ENCODE measurements at regions not wholly inside any gene's neighbourhood (a gene's known extent, or its start where the extent isn't known, plus 50 kb on each side); places are given as distances from the start of the nearest gene placed in this dataset.

DNA sequence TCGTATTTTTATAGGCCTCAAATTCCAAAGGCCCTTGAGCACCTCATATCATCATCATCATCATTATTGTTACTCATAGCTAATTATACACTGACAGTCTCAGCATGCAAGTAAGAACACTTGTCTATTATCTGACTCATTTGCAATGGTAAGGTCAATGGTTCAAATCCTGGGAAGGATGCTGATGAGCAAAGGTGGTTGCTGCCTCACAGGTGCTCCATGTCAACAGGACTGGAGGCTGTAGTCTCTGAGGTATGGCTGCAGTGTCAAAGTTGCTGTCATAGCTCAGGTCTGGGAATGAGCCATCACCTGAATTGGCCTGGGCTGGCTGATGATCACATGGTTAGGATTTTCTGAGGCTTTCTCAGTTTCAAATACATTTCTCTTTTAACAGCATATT is 379.3 kb downstream of the BCL11A start:
- in situ Hi-C loops (cut with HindIII; ENCODE audit: low pct_unique_long_range_greater_than_20kb, low sequenced_read_pairs) (no loop called here), intact Hi-C loops (cut with micrococcal nuclease; ENCODE audit: unreplicated experiment) (no loop called here)
- BruUV-seq (replicated peaks), result no TSS peak
- DNase-seq (ENCODE audit: low read depth, low spot score) (no peak), ATAC-seq (no peak)
- no peaks in the 10 kb centered on the region for H3K9me3 ChIP-seq (ENCODE audit: control insufficient read depth, insufficient read depth, low read depth, low read length)
- ChIA-PET CTCF (no interaction called here), POLR2A (no interaction called here)
- no peaks in the 10 kb centered on the region for H3K27me3 ChIP-seq (ENCODE audit: control insufficient read depth, insufficient read depth, low read length)
- no peaks in the 10 kb centered on the region; the same call in 1 of the 2 replicates for H3K36me3 ChIP-seq (ENCODE audit: control insufficient read depth, insufficient read depth, low read length)
- H3K4me3 ChIP-seq (ENCODE audit: low read depth in 2 of 2, low read length in 2 of 2), result no peak overlapping the region
- no peak for TF ChIP-seq CTCF (IDR thresholded peaks at IDR 0.05)
- TF ChIP-seq TCF7L2 (IDR thresholded peaks at IDR 0.05; ENCODE audit: low read depth, low read length), result no peak
- TF ChIP-seq, protein P1, sequence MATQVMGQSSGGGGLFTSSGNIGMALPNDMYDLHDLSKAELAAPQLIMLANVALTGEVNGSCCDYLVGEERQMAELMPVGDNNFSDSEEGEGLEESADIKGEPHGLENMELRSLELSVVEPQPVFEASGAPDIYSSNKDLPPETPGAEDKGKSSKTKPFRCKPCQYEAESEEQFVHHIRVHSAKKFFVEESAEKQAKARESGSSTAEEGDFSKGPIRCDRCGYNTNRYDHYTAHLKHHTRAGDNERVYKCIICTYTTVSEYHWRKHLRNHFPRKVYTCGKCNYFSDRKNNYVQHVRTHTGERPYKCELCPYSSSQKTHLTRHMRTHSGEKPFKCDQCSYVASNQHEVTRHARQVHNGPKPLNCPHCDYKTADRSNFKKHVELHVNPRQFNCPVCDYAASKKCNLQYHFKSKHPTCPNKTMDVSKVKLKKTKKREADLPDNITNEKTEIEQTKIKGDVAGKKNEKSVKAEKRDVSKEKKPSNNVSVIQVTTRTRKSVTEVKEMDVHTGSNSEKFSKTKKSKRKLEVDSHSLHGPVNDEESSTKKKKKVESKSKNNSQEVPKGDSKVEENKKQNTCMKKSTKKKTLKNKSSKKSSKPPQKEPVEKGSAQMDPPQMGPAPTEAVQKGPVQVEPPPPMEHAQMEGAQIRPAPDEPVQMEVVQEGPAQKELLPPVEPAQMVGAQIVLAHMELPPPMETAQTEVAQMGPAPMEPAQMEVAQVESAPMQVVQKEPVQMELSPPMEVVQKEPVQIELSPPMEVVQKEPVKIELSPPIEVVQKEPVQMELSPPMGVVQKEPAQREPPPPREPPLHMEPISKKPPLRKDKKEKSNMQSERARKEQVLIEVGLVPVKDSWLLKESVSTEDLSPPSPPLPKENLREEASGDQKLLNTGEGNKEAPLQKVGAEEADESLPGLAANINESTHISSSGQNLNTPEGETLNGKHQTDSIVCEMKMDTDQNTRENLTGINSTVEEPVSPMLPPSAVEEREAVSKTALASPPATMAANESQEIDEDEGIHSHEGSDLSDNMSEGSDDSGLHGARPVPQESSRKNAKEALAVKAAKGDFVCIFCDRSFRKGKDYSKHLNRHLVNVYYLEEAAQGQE (IDR thresholded peaks at IDR 0.05; ENCODE audit: insufficient read depth in 1 of 2, low read depth in 2 of 2, low read length in 1 of 2), result no peak
- TF ChIP-seq POLR2AphosphoS5 (IDR thresholded peaks at IDR 0.05; ENCODE audit: low read depth, low read length), result no peak
- no peak for TF ChIP-seq SIN3A (IDR thresholded peaks at IDR 0.05; ENCODE audit: borderline replicate concordance, insufficient read depth, low read depth, low read length)
- no peaks in the 10 kb centered on the region for H3K4me1 ChIP-seq (ENCODE audit: control insufficient read depth, insufficient read depth, low read length)
- no peak overlapping the region for H3K27ac ChIP-seq (ENCODE audit: low read length)

GRCh38 chr2:60172801-60173200 is 380.7 kb downstream of the BCL11A start:
- no peak overlapping the region for H3K4me3 ChIP-seq (ENCODE audit: low read depth in 2 of 2, low read length in 2 of 2)
- TF ChIP-seq CTCF (IDR thresholded peaks at IDR 0.05), result no peak
- TF ChIP-seq, protein P1 (IDR thresholded peaks at IDR 0.05; ENCODE audit: insufficient read depth in 1 of 2, low read depth in 2 of 2, low read length in 1 of 2), result no peak
- TF ChIP-seq TCF7L2 (IDR thresholded peaks at IDR 0.05; ENCODE audit: low read depth, low read length), result no peak
- TF ChIP-seq POLR2AphosphoS5 (IDR thresholded peaks at IDR 0.05; ENCODE audit: low read depth, low read length), result no peak
- TF ChIP-seq SIN3A (IDR thresholded peaks at IDR 0.05; ENCODE audit: borderline replicate concordance, insufficient read depth, low read depth, low read length), result no peak
- in situ Hi-C loops (cut with HindIII; ENCODE audit: low pct_unique_long_range_greater_than_20kb, low sequenced_read_pairs), result no loop called here
- no peaks in the 10 kb centered on the region; the same call in 1 of the 2 replicates for H3K36me3 ChIP-seq (ENCODE audit: control insufficient read depth, insufficient read depth, low read length)
- intact Hi-C loops (cut with micrococcal nuclease; ENCODE audit: unreplicated experiment), result no loop called here
- no peak overlapping the region for H3K27ac ChIP-seq (ENCODE audit: low read length)
- no peaks in the 10 kb centered on the region for H3K4me1 ChIP-seq (ENCODE audit: control insufficient read depth, insufficient read depth, low read length)
- no peaks in the 10 kb centered on the region for H3K27me3 ChIP-seq (ENCODE audit: control insufficient read depth, insufficient read depth, low read length)
- no peak for ATAC-seq
- CTCF ChIA-PET, result no interaction called here
- H3K9me3 ChIP-seq (ENCODE audit: control insufficient read depth, insufficient read depth, low read depth, low read length), result no peaks in the 10 kb centered on the region
- POLR2A ChIA-PET, result no interaction called here
- BruUV-seq (replicated peaks), result no TSS peak
- no peak for DNase-seq (ENCODE audit: low read depth, low spot score)
